CD14-positive monocyte (primary cell): ENCODE measurements at regions not wholly inside any gene's neighbourhood (a gene's known extent, or its start where the extent isn't known, plus 50 kb on each side); places are given as distances from the start of the nearest gene placed in this dataset.
"Not testable (repeated sequence)": the region's sequence is repeated elsewhere in the genome, so short reads cannot be mapped to it uniquely, and the experiment has no call there.

Source experiments
- DNase-seq, 3 donors: peaks; one replicate each; pipeline ENCODE4 v3.0.0-alpha.2; 2011 to 2022
- H2AFZ ChIP-seq: 2 replicates; pipeline ENCODE4 v1.6.0; 2012; ENCODE audit warnings: mild to moderate bottlenecking, low read depth, low read length, inconsistent platforms; ENCODE audit not compliant: insufficient read depth, poor library complexity, severe bottlenecking
- H3K27ac ChIP-seq, 2 donors: 1 replicate in 1 of 2; 2 replicates in 1 of 2; pipeline ENCODE4 v1.5.1; 2012 to 2013; ENCODE audit warnings: low read length in 2 of 2, control low read depth in 1 of 2, inconsistent platforms in 1 of 2, low read depth in 1 of 2, mild to moderate bottlenecking in 1 of 2
- H3K27me3 ChIP-seq, 2 donors: one replicate each; pipeline versions ENCODE4 v1.6.0 to v1.6.1; 2011 to 2013; ENCODE audit warnings: low read length in 2 of 2; ENCODE audit not compliant: control insufficient read depth in 2 of 2, insufficient read depth in 2 of 2
- H3K36me3 ChIP-seq, 2 donors: replicated peaks in 1 of 2; 1 replicate in 1 of 2; 2 replicates in 1 of 2; pipeline versions ENCODE4 v1.5.1 to v1.6.1; 2012 to 2013; ENCODE audit warnings: low read length in 2 of 2, control low read depth in 1 of 2, inconsistent platforms in 1 of 2, mild to moderate bottlenecking in 1 of 2; ENCODE audit not compliant: insufficient read depth in 2 of 2, control insufficient read depth in 1 of 2
- H3K4me1 ChIP-seq, 2 donors: 1 replicate in 1 of 2; 2 replicates in 1 of 2; pipeline versions ENCODE4 v1.5.1 to v1.6.1; 2012 to 2013; ENCODE audit warnings: low read length in 2 of 2, control low read depth in 1 of 2, inconsistent platforms in 1 of 2, mild to moderate bottlenecking in 1 of 2, moderate library complexity in 1 of 2; ENCODE audit not compliant: insufficient read depth in 2 of 2, control insufficient read depth in 1 of 2
- H3K4me2 ChIP-seq: replicated peaks from 2 replicates; pipeline ENCODE3; 2012; ENCODE audit warnings: low read length, moderate library complexity, mild to moderate bottlenecking; ENCODE audit not compliant: poor library complexity, severe bottlenecking; ENCODE audit errors: extremely low read depth
- H3K4me3 ChIP-seq, 3 experiments: fragments of 200-600 bp in 1 of 3; sonication (generic) in 1 of 3; replicated peaks in 1 of 3; 1 replicate in 2 of 3; 2 replicates in 1 of 3; pipeline ENCODE4 v1.5.1; 2011 to 2013; ENCODE audit warnings: low read length in 3 of 3, mild to moderate bottlenecking in 3 of 3, control low read depth in 2 of 3, low read depth in 2 of 3, inconsistent platforms in 1 of 3, moderate library complexity in 1 of 3
- H3K79me2 ChIP-seq: 2 replicates; pipeline ENCODE4 v1.6.0; 2012; ENCODE audit warnings: mild to moderate bottlenecking, control low read depth, inconsistent platforms, low read length, moderate library complexity; ENCODE audit not compliant: insufficient read depth
- H3K9ac ChIP-seq: 2 replicates; pipeline ENCODE4 v1.6.0; 2017; ENCODE audit warnings: low read length, mild to moderate bottlenecking; ENCODE audit not compliant: insufficient read depth, poor library complexity, severe bottlenecking
- H3K9me3 ChIP-seq, 2 donors: replicated peaks in 1 of 2; 1 replicate in 1 of 2; 2 replicates in 1 of 2; pipeline versions ENCODE4 v1.5.1 to v1.6.1; 2012 to 2013; ENCODE audit warnings: low read length in 2 of 2, control low read depth in 1 of 2; ENCODE audit not compliant: control insufficient read depth in 1 of 2, insufficient read depth in 1 of 2
- H4K20me1 ChIP-seq: 2 replicates; pipeline ENCODE4 v1.6.0; 2012; ENCODE audit warnings: mild to moderate bottlenecking, low read length, control low read depth, moderate library complexity; ENCODE audit not compliant: insufficient read depth
- H3K27ac Mint-ChIP-seq, 7 donors: one replicate each; pipeline ENCODE4 v1.8.0; 2020; ENCODE audit warnings: mild to moderate bottlenecking in 7 of 7, mixed read lengths in 7 of 7, moderate library complexity in 6 of 7, inconsistent platforms in 2 of 7
- H3K27me3 Mint-ChIP-seq, 3 donors: one replicate each; pipeline ENCODE4 v1.8.0; 2021 to 2022; ENCODE audit warnings: low read depth in 3 of 3, mild to moderate bottlenecking in 3 of 3, mixed read lengths in 3 of 3, moderate library complexity in 3 of 3, inconsistent platforms in 1 of 3
- H3K36me3 Mint-ChIP-seq, 2 donors: one replicate each; pipeline ENCODE4 v1.8.0; 2020; ENCODE audit warnings: mixed read lengths in 2 of 2, inconsistent platforms in 1 of 2, mild to moderate bottlenecking in 1 of 2
- H3K4me1 Mint-ChIP-seq: one replicate; pipeline ENCODE4 v1.8.0; 2020; ENCODE audit warnings: mild to moderate bottlenecking, mixed read lengths
- H3K4me3 Mint-ChIP-seq, 2 donors: one replicate each; pipeline ENCODE4 v1.8.0; 2020; ENCODE audit warnings: mild to moderate bottlenecking in 2 of 2, mixed read lengths in 2 of 2, moderate library complexity in 1 of 2
- H3K9me3 Mint-ChIP-seq, 7 donors: one replicate each; pipeline ENCODE4 v1.8.0; 2020 to 2022; ENCODE audit warnings: mixed read lengths in 7 of 7, mild to moderate bottlenecking in 6 of 7, moderate library complexity in 6 of 7, inconsistent platforms in 2 of 7
- CTCF ChIP-seq: fragments of 200-600 bp; IDR thresholded peaks from one replicate; pipeline ENCODE4 v1.8.0; 2022; ENCODE audit warnings: antibody characterized with exemption, mild to moderate bottlenecking
- WGBS: methylation state at CpG from one replicate; pipeline ENCODE4 v1.1.5; 2013; ENCODE audit warnings: missing lambda C conversion rate; ENCODE audit not compliant: insufficient coverage; 5-methylcytosine and 5-hydroxymethylcytosine counted together
- intact Hi-C, 2 donors: fragments of 100-400 bp; cut with micrococcal nuclease; formaldehyde crosslinking; loops; one replicate each; pipeline versions ENCODE4 v1.15.0 to v1.15.1; 2023

GRCh38 chr9:80994892-80995291 lies 694.5 kb downstream of the TLE1 start:
- Mint-ChIP-seq H3K4me3 (no peak overlapping the region), H3K9me3 (peaks cover 0 to 4% (median 1%) of the 10 kb centered on the region in 7 donors), H3K27ac (no peak overlapping the region), H3K36me3 (no peaks in the 10 kb centered on the region), H3K4me1 (no peaks in the 10 kb centered on the region), H3K27me3 (peaks cover 0 to 2% (median 0%) of the 10 kb centered on the region in 3 donors)
- no CpG with 5 or more reads among the region's 4 CpGs for WGBS
- Histone ChIP-seq H3K27ac (no peak overlapping the region), H3K4me2 (no peak overlapping the region), H3K9me3 (no peaks in the 10 kb centered on the region), H3K79me2 (no peaks in the 10 kb centered on the region), H3K27me3 (no peaks in the 10 kb centered on the region), H4K20me1 (no peaks in the 10 kb centered on the region), H3K36me3 (no peaks in the 10 kb centered on the region), H2AFZ (no peak overlapping the region), H3K9ac (no peak overlapping the region), H3K4me3 (no peak overlapping the region), H3K4me1 (no peaks in the 10 kb centered on the region)
- DNase-seq: no peak
- TF ChIP-seq CTCF: no peak
- intact Hi-C loops: no loop called here

- H3K4me2 ChIP-seq, H3K36me3 Mint-ChIP-seq, H3K27me3 ChIP-seq, H3K79me2 ChIP-seq, H3K27me3 Mint-ChIP-seq, H3K4me1 ChIP-seq, H3K9ac ChIP-seq, H3K4me1 Mint-ChIP-seq, H3K4me3 Mint-ChIP-seq, H2AFZ ChIP-seq, intact Hi-C loops, H3K9me3 ChIP-seq, H3K4me3 ChIP-seq, DNase-seq, H4K20me1 ChIP-seq, H3K36me3 ChIP-seq, H3K27ac Mint-ChIP-seq, H3K27ac ChIP-seq: not testable (repeated sequence)
- peaks cover 0 to 13% (median 2%) of the 10 kb centered on the region in 7 donors for H3K9me3 Mint-ChIP-seq
- no CpG with 5 or more reads among the region's 10 CpGs for WGBS
Measured at GRCh38 chr9:80985595-80985994, 703.8 kb downstream of the TLE1 start.
